Fibroblast of upper back skin (primary cell): ENCODE measurements at regions not wholly inside any gene's neighbourhood (a gene's known extent, or its start where the extent isn't known, plus 50 kb on each side); places are given as distances from the start of the nearest gene placed in this dataset.

Experiments
- DNase-seq: peaks from one replicate; pipeline ENCODE4 v3.0.0-alpha.2; 2013

GRCh38 chr15:97868981-97869380 lies 91.5 kb upstream of the ARRDC4 start:
- DNase-seq, result no peak

GRCh38 chr15:97870771-97871170 lies 89.7 kb upstream of the ARRDC4 start:
- no peak for DNase-seq

GRCh38 chr15:97874139-97874538 lies 86.4 kb upstream of the ARRDC4 start:
- no peak for DNase-seq

GRCh38 chr15:97875025-97875512 lies 85.4 kb upstream of the ARRDC4 start:
- DNase-seq, result no peak

GRCh38 chr15:97875513-97876280 lies 84.8 kb upstream of the ARRDC4 start:
- no peak for DNase-seq

- no peak for DNase-seq
Observed at GRCh38 chr15:97876281-97876675, 84.2 kb upstream of the ARRDC4 start.

GRCh38 chr15:97881346-97881965 lies 79.0 kb upstream of the ARRDC4 start:
- no peak for DNase-seq

GRCh38 chr15:97884513-97885131 lies 75.9 kb upstream of the ARRDC4 start:
- DNase-seq, result no peak

GRCh38 chr15:97890307-97890706 lies 70.2 kb upstream of the ARRDC4 start:
- no peak for DNase-seq

GRCh38 chr15:97892167-97892938 lies 68.2 kb upstream of the ARRDC4 start:
- no peak for DNase-seq

- no peak for DNase-seq
Observed at GRCh38 chr15:97893967-97894366, 66.5 kb upstream of the ARRDC4 start.

GRCh38 chr15:97899981-97900380 lies 60.5 kb upstream of the ARRDC4 start:
- no peak for DNase-seq

GRCh38 chr15:97902140-97902780 lies 58.2 kb upstream of the ARRDC4 start:
- peak; percentile 44 for DNase-seq

- DNase-seq, result no peak
Observed at GRCh38 chr15:97903560-97903959, 56.9 kb upstream of the ARRDC4 start.

GRCh38 chr15:97903971-97904572 lies 56.4 kb upstream of the ARRDC4 start:
- DNase-seq, result peak; percentile 63

GRCh38 chr15:97909291-97909891 lies 51.1 kb upstream of the ARRDC4 start:
- peak; percentile 49 for DNase-seq
